Skeletal muscle satellite cell (primary cell): ENCODE measurements at regions not wholly inside any gene's neighbourhood (a gene's known extent, or its start where the extent isn't known, plus 50 kb on each side); places are given as distances from the start of the nearest gene placed in this dataset.
"Not testable (repeated sequence)": the region's sequence is repeated elsewhere in the genome, so short reads cannot be mapped to it uniquely, and the experiment has no call there.

Experiments
- H3K27me3 ChIP-seq: 2 replicates; pipeline ENCODE4 v1.7.0; 2013; ENCODE audit warnings: low read length; ENCODE audit not compliant: control insufficient read depth, insufficient read depth
- H3K36me3 ChIP-seq: 2 replicates; pipeline ENCODE4 v1.7.0; 2013; ENCODE audit warnings: mild to moderate bottlenecking, control low read depth, low read length; ENCODE audit not compliant: insufficient read depth
- H3K4me1 ChIP-seq: 2 replicates; pipeline ENCODE4 v1.7.0; 2013; ENCODE audit warnings: low read length; ENCODE audit not compliant: control insufficient read depth, insufficient read depth
- H3K4me2 ChIP-seq: 2 replicates; pipeline ENCODE4 v1.7.0; 2013; ENCODE audit warnings: mild to moderate bottlenecking, low read length
- H3K4me3 ChIP-seq: 2 replicates; pipeline ENCODE4 v1.7.0; 2013; ENCODE audit warnings: low read length
- H3K9ac ChIP-seq: 2 replicates; pipeline ENCODE4 v1.7.0; 2013; ENCODE audit warnings: mild to moderate bottlenecking, low read depth, low read length, moderate library complexity
- H3K9me3 ChIP-seq: replicated peaks from 2 replicates; pipeline ENCODE4 v1.7.0; 2013; ENCODE audit warnings: mild to moderate bottlenecking, control low read depth, low read length

DNA sequence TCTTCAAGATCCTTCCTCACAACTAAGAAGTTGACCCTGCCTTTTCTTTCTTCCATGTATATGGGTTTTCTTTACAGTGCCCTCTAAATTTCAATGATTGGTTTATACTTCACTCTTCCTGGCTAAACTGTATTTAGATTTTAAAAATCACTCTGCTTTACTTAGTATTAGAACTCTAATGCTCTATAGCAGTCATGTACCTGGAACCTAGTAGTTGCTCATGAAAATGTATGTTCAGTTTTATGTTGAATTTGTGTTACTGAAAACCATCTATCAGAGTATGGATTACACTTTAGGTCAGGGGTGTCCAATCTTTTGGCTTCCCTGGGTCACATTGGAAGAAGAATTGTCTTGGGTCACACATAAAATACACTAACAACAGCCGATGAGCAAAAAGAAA is 1024.3 kb downstream of the NR2F1-AS1 start:
- Histone ChIP-seq H3K4me3 (no peak overlapping the region), H3K27me3 (no peaks in the 10 kb centered on the region), H3K36me3 (no peaks in the 10 kb centered on the region), H3K4me1 (peaks cover 37% of the 10 kb centered on the region), H3K4me2 (no peak overlapping the region), H3K9ac (no peak overlapping the region), H3K9me3 (no peaks in the 10 kb centered on the region)

DNA sequence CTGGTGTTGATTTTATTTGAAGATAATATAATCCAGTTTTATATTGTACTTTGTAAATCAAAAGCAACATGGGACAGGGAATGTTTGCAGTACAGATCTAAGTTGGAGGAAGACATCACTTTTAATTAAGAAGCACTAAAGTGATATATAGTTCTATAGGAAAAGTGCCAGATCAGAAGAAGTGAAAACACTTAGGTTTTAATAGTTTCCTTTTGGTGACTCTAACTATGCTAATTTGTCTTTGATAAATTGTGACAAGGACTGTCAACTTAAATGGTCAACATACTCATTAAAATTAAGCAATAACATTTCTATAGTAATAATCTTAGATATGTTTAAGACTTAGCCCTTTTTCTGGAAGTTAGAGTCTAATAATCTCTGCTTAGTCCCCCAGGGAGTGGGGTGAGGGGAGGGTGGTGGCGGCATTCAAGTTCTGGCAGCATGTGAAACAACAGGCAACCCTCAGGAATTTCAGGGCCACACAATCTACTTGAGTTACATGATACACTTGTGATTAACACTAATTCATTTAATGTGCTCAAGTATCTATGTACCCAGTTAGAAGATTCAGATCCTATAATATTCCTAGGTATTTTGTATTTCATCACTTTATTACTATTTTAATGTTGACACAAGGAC is 1026.5 kb downstream of the NR2F1-AS1 start:
- no peak overlapping the region for H3K4me3 ChIP-seq
- H3K36me3 ChIP-seq, result no peaks in the 10 kb centered on the region
- no peak overlapping the region for H3K4me2 ChIP-seq
- H3K27me3 ChIP-seq, result no peaks in the 10 kb centered on the region
- H3K9me3 ChIP-seq, result no peaks in the 10 kb centered on the region
- peaks cover 21% of the 10 kb centered on the region for H3K4me1 ChIP-seq
- no peak overlapping the region for H3K9ac ChIP-seq

DNA sequence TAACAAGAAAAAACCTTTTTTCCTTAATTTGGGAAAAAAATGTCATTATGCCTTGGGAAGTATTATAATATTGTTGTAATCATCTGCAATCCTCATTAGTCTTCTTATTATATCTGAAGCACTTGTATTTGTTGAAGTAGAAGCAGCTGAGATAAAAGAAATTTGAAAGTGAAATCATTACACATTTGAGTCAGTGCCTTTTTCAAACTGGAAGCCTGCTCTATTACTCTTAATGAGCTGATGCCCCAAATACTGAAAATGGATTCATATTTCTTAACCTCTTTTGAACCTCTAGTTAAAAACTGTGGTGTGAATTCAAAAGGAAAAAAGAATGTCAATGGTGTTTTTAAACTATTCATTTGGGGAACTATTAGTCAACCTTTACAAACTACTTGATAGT is 1027.7 kb downstream of the NR2F1-AS1 start:
- no peak overlapping the region for H3K4me3 ChIP-seq
- H3K9ac ChIP-seq, result peak overlapping the region; percentile 70
- peak overlapping the region; percentile 42 for H3K4me2 ChIP-seq
- no peaks in the 10 kb centered on the region for H3K36me3 ChIP-seq
- peaks cover 16% of the 10 kb centered on the region for H3K4me1 ChIP-seq
- no peaks in the 10 kb centered on the region for H3K27me3 ChIP-seq
- no peaks in the 10 kb centered on the region for H3K9me3 ChIP-seq

DNA sequence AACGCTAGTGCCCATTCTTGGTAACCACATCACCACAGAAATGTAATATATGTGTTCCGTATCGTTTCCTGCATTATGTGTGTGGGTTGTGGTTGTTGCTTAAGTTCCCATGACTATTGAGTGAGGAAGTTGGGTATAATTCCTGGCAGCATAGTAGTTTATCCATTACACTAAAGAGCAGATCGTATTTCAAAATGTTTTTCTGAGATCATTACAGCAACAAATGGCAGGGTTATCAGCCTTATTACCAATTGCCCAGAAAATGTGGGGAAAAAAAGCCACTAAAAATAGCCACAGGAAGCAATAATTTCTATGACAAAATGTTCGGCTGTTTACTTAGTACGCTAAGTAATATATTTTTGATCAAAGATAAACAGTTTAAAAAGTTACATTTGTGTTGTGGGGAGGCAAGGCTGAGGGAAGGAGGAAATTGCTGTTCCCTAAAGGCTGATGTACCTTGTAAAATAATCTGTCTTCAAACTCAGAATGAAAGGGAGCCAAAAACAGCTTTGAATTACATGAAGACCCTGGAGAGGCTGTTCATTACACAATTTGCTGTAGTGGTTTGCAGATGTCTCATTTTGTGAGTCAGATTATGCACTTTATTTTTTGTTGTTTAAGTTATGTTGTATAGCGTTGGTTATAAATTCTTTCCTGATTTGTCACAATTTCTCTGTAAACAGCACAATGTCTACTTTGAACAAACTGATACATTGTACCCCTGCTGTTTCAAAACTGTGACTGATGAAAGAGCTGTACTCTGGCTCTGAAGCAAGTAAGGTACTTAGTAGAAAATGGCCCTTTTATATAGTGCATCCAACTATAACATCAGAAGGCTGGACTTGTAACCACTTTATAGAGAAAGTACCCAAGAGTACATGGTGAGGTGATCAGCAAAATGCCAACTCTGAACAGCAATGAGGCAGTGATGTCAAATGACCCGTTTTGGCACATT is 1028.5 kb downstream of the NR2F1-AS1 start:
- Histone ChIP-seq H3K9ac (peak overlapping the region; percentile 70), H3K4me2 (peak overlapping the region; percentile 42), H3K4me3 (no peak overlapping the region)

DNA sequence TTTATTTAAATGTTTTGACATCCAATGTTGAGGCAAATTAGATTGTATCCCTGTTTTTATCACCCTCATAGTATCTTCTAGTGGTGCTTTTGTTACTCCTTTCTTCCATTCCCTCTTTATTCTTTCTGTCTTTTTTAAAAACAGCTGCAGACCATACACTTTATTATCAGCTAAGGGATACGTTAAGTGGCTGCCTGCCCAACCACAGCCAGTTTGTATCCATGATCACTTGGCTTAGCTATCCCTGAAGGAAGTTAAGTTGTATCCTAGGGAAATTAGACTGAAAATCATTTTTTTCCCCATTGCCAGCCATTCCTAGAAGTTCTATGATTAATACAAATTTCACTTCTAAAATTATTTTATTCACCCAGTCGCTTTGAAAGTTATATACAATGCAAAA is 1032.7 kb downstream of the NR2F1-AS1 start:
- Histone ChIP-seq H3K9me3 (no peaks in the 10 kb centered on the region), H3K36me3 (no peaks in the 10 kb centered on the region), H3K4me1 (peaks cover 27% of the 10 kb centered on the region), H3K9ac (no peak overlapping the region), H3K27me3 (no peaks in the 10 kb centered on the region), H3K4me3 (no peak overlapping the region), H3K4me2 (no peak overlapping the region)

More for the DNA sequence above, 1028.5 kb downstream of the NR2F1-AS1 start:
- peaks cover 16% of the 10 kb centered on the region for H3K4me1 ChIP-seq
- H3K27me3 ChIP-seq, result no peaks in the 10 kb centered on the region
- no peaks in the 10 kb centered on the region for H3K9me3 ChIP-seq
- no peaks in the 10 kb centered on the region for H3K36me3 ChIP-seq

DNA sequence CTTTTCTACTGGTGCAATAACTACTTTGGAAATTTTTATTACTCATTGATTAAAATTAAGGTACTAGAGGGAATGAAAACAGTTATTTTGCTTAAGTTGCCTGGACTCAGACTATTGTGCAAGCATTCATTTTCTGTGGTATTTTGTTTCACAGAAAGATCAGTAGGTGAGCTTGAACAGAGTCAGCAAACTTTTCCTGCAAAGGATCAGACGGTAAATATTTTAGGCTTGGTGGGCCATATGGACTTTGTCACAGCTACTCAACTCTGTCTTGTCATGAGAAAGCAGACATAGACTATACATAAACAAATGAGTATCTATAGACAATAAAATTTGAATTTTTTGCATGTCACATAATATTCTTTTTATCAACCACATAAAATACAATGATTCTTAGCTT is 1036.4 kb downstream of the NR2F1-AS1 start:
- Histone ChIP-seq H3K36me3 (no peaks in the 10 kb centered on the region), H3K27me3 (no peaks in the 10 kb centered on the region), H3K9ac (peak overlapping the region; percentile 3), H3K4me3 (no peak overlapping the region), H3K4me2 (no peak overlapping the region), H3K9me3 (no peaks in the 10 kb centered on the region), H3K4me1 (peaks cover 19% of the 10 kb centered on the region)

DNA sequence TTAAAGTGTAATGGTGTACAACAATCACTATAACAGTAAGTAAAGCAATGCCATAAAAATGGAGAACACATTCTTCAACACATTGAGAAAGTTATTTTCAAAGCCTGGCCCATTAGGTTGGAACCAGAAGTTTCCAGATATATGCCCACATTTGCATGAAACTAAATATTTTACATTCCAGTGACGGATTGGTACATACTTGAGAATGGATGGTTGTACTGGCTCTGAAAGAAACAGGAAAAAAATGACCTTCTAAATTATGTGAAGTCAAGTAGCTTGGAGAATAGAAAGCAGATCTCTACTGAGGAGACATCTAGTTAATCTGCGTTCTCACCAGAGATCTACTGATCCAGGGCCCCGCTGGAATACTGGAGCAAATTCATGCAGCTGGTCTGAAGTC is 1037.0 kb downstream of the NR2F1-AS1 start:
- Histone ChIP-seq H3K27me3 (no peaks in the 10 kb centered on the region), H3K36me3 (no peaks in the 10 kb centered on the region), H3K4me1 (peaks cover 19% of the 10 kb centered on the region), H3K9me3 (no peaks in the 10 kb centered on the region), H3K4me2 (no peak overlapping the region), H3K9ac (peak overlapping the region; percentile 39), H3K4me3 (no peak overlapping the region)

DNA sequence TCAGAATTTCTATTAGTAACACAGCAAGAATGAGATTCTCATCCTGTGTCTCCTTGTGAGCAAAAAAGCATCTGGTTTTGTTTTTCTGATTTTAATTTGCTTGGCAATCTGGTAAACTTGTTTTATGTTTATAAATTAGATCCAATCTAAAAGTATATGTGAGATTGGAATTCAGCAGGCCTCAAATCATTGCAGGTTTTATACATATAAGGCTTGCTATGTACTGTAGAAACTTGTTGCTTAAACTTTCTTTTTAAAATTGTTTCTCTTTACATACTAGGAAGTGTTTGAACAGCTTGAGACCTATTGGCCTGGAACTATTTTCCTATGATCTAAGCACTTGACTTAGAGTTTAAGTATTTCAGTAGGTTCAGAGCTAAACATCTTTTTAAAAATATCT is 1037.8 kb downstream of the NR2F1-AS1 start:
- Histone ChIP-seq H3K27me3 (no peaks in the 10 kb centered on the region), H3K4me2 (no peak overlapping the region), H3K9me3 (no peaks in the 10 kb centered on the region), H3K4me3 (no peak overlapping the region), H3K4me1 (peaks cover 19% of the 10 kb centered on the region), H3K9ac (peak overlapping the region; percentile 39), H3K36me3 (no peaks in the 10 kb centered on the region)

DNA sequence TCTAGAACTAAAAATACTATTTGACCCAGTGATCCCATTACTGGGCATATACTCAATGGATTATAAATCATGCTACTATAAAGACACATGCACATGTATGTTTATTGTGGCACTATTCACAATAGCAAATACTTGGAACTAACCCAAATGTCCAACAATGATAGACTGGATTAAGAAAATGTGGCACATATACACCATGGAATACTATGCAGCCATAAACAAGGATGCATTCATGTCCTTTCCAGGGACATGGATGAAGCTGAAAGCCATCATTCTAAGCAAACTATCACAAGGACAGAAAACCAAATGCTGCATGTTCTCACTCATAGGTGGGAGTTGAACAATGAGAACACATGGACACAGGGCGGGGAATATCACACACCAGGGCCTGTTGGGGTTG is 1039.0 kb downstream of the NR2F1-AS1 start:
- H3K36me3 ChIP-seq, H3K9me3 ChIP-seq, H3K27me3 ChIP-seq, H3K9ac ChIP-seq, H3K4me2 ChIP-seq, H3K4me3 ChIP-seq: not testable (repeated sequence)
- H3K4me1 ChIP-seq, result peaks cover 19% of the 10 kb centered on the region

DNA sequence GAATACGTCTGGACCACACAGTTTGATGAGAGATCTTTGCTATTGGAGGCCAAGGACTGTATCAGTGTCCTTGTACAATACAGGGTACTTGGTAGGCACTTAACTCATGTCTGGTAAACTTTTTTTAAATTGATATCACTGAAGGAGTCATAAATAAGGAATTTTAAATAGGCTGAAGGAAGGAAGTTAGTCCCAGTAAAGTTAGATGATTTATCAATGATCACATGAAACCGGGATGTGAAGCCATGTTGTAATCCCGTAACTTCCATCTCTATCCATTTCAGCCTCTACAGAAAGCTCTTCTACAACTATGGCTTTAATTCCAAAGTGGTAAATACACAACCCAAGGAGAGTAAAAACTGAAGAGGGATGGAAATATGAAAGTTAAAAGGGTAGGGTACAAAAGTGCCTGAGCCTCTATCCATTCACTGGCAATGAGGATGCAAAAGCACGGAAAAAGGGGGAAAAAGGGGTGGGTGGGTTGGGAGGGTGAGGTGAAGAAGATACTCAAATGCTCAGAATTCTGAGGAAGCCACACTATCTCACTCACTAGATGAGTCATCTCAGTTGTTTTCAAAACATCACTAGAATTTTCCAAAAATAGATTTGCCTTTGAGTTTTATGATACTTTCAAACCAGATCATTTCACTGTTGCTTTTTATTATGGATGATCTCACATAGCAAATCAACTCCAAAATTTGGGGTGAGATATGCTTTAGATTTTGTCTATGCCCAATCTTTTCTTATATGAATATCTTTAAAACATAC is 1053.5 kb downstream of the NR2F1-AS1 start:
- Histone ChIP-seq H3K4me2 (peak overlapping the region; percentile 12), H3K9me3 (no peaks in the 10 kb centered on the region), H3K36me3 (no peaks in the 10 kb centered on the region), H3K4me3 (peak overlapping the region; percentile 2), H3K4me1 (peaks cover 6% of the 10 kb centered on the region), H3K9ac (peak overlapping the region; percentile 32), H3K27me3 (no peaks in the 10 kb centered on the region)

DNA sequence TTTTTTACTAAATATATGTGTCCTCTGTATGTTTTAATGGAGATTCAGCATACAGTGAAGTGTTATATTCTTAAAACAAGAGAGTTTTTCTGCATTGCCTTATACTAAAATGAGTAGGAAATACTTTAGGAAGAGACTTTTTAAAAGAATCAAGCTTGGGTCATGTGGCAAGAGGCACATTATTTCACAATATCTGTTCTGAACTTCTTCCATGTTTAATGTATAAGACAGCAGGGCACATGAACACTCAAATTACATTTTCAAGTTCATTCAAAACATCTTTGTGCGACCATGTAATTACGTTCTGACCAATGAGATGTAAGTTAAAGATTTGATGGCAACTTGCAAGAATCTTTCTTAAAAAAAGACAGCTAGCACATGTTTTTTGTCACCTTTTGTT is 1055.9 kb downstream of the NR2F1-AS1 start:
- no peaks in the 10 kb centered on the region for H3K9me3 ChIP-seq
- H3K4me3 ChIP-seq, result no peak overlapping the region
- H3K4me2 ChIP-seq, result no peak overlapping the region
- no peaks in the 10 kb centered on the region for H3K27me3 ChIP-seq
- peaks cover 6% of the 10 kb centered on the region for H3K4me1 ChIP-seq
- H3K9ac ChIP-seq, result no peak overlapping the region
- H3K36me3 ChIP-seq, result no peaks in the 10 kb centered on the region
